H9 (cell line): ENCODE measurements at regions not wholly inside any gene's neighbourhood (a gene's known extent, or its start where the extent isn't known, plus 50 kb on each side); places are given as distances from the start of the nearest gene placed in this dataset.

Source experiments
- DNase-seq: peaks from one replicate; pipeline ENCODE4 v3.0.0-alpha.2; 2017
- H2AFZ ChIP-seq: one replicate; pipeline ENCODE4 v1.6.1; 2013; ENCODE audit warnings: mild to moderate bottlenecking, low read length, control low read depth, moderate library complexity
- H2AK5ac ChIP-seq: 2 replicates; pipeline ENCODE4 v1.6.1; 2013; ENCODE audit warnings: low read length, control low read depth, mixed read lengths; ENCODE audit not compliant: insufficient read length
- H2BK120ac ChIP-seq: one replicate; pipeline ENCODE4 v1.6.1; 2013; ENCODE audit warnings: low read depth, mild to moderate bottlenecking, low read length, control low read depth, inconsistent platforms; ENCODE audit not compliant: poor library complexity, severe bottlenecking
- H2BK12ac ChIP-seq: 2 replicates; pipeline ENCODE4 v1.6.1; 2013; ENCODE audit warnings: low read length, control low read depth, mixed read lengths, low read depth; ENCODE audit not compliant: insufficient read length
- H2BK15ac ChIP-seq: 2 replicates; pipeline ENCODE4 v1.6.1; 2013; ENCODE audit warnings: low read depth, low read length, control low read depth
- H2BK20ac ChIP-seq: one replicate; pipeline ENCODE4 v1.6.1; 2013; ENCODE audit warnings: low read depth, mild to moderate bottlenecking, low read length, control low read depth, inconsistent platforms; ENCODE audit not compliant: poor library complexity, severe bottlenecking
- H2BK5ac ChIP-seq: 2 replicates; pipeline ENCODE4 v1.6.1; 2013; ENCODE audit warnings: low read length, control low read depth, mixed read lengths; ENCODE audit not compliant: insufficient read length
- H3K14ac ChIP-seq: 2 replicates; pipeline ENCODE4 v1.6.1; 2013; ENCODE audit warnings: low read length, control low read depth; ENCODE audit not compliant: insufficient read depth
- H3K18ac ChIP-seq: 2 replicates; pipeline ENCODE4 v1.6.1; 2013; ENCODE audit warnings: low read depth, mild to moderate bottlenecking, mixed read lengths, low read length, control low read depth; ENCODE audit not compliant: insufficient read length
- H3K23ac ChIP-seq: 2 replicates; pipeline ENCODE4 v1.6.1; 2013; ENCODE audit warnings: low read length, control low read depth, mixed read lengths, low read depth; ENCODE audit not compliant: insufficient read length
- H3K23me2 ChIP-seq: 2 replicates; pipeline ENCODE4 v1.6.1; 2013; ENCODE audit warnings: low read depth, mild to moderate bottlenecking, mixed read lengths, low read length, control low read depth; ENCODE audit not compliant: insufficient read length, poor library complexity, severe bottlenecking
- H3K27ac ChIP-seq: 2 replicates; pipeline ENCODE4 v1.5.1; 2013; ENCODE audit warnings: low read length, control low read depth, mixed read lengths, low read depth; ENCODE audit not compliant: insufficient read length
- H3K27me3 ChIP-seq: 2 replicates; pipeline ENCODE4 v1.6.1; 2013; ENCODE audit warnings: low read length, control low read depth, inconsistent platforms; ENCODE audit not compliant: insufficient read depth
- H3K4ac ChIP-seq: 2 replicates; pipeline ENCODE4 v1.6.1; 2013; ENCODE audit warnings: low read depth, mild to moderate bottlenecking, control low read depth, inconsistent platforms, low read length, moderate library complexity
- H3K4me1 ChIP-seq: 2 replicates; pipeline ENCODE4 v1.6.1; 2013; ENCODE audit warnings: low read length, control low read depth, inconsistent platforms; ENCODE audit not compliant: insufficient read depth
- H3K4me2 ChIP-seq: 2 replicates; pipeline ENCODE4 v1.6.1; 2013; ENCODE audit warnings: low read length, control low read depth, mixed read lengths; ENCODE audit not compliant: insufficient read length, insufficient read depth
- H3K56ac ChIP-seq: 2 replicates; pipeline ENCODE4 v1.6.1; 2013; ENCODE audit warnings: low read depth, mild to moderate bottlenecking, mixed read lengths, low read length, control low read depth; ENCODE audit not compliant: insufficient read length
- H3K79me1 ChIP-seq: 2 replicates; pipeline ENCODE4 v1.6.1; 2013; ENCODE audit warnings: low read depth, mild to moderate bottlenecking, moderate library complexity, low read length, control low read depth, inconsistent platforms; ENCODE audit not compliant: insufficient read depth, poor library complexity, severe bottlenecking
- H3K79me2 ChIP-seq: 2 replicates; pipeline ENCODE4 v1.6.1; 2013; ENCODE audit warnings: low read length, control low read depth, inconsistent platforms; ENCODE audit not compliant: insufficient read depth
- H3K9ac ChIP-seq: 2 replicates; pipeline ENCODE4 v1.6.1; 2013; ENCODE audit warnings: low read length, control low read depth, mixed read lengths; ENCODE audit not compliant: insufficient read length; ENCODE audit errors: extremely low read depth
- H3K9me3 ChIP-seq: one replicate; pipeline ENCODE4 v1.6.1; 2013; ENCODE audit warnings: low read depth, low read length, inconsistent platforms; ENCODE audit not compliant: control insufficient read depth
- H3T11ph ChIP-seq: one replicate; pipeline ENCODE4 v1.6.1; 2013; ENCODE audit warnings: mild to moderate bottlenecking, low read length, control low read depth, inconsistent platforms
- H4K20me1 ChIP-seq: one replicate; pipeline ENCODE4 v1.6.1; 2013; ENCODE audit not compliant: control insufficient read depth, insufficient read length, insufficient read depth
- H4K5ac ChIP-seq: 2 replicates; pipeline ENCODE4 v1.6.1; 2013; ENCODE audit warnings: low read depth, mild to moderate bottlenecking, mixed read lengths, low read length, control low read depth; ENCODE audit not compliant: insufficient read length
- H4K8ac ChIP-seq: replicated peaks from 2 replicates; pipeline ENCODE4 v1.6.1; 2013; ENCODE audit warnings: low read length, control low read depth, mixed read lengths, low read depth; ENCODE audit not compliant: insufficient read length
- H4K91ac ChIP-seq: 2 replicates; pipeline ENCODE4 v1.6.1; 2013; ENCODE audit warnings: low read depth, mild to moderate bottlenecking, moderate library complexity, mixed read lengths, low read length, control low read depth; ENCODE audit not compliant: insufficient read length
- H3K27ac Mint-ChIP-seq, 3 experiments: 2 replicates in 2 of 3; 3 replicates in 1 of 3; pipeline ENCODE4 v1.8.0; 2020 to 2021; ENCODE audit warnings: mixed read lengths in 3 of 3, mild to moderate bottlenecking in 1 of 3, moderate library complexity in 1 of 3
- H3K27me3 Mint-ChIP-seq: 2 replicates; pipeline ENCODE4 v1.8.0; 2021; ENCODE audit warnings: low read depth, mild to moderate bottlenecking, moderate library complexity, mixed read lengths
- H3K36me3 Mint-ChIP-seq, 3 experiments: 2 replicates in 2 of 3; 3 replicates in 1 of 3; pipeline ENCODE4 v1.8.0; 2020 to 2021; ENCODE audit warnings: low read depth in 3 of 3, mixed read lengths in 3 of 3; ENCODE audit not compliant: insufficient read depth in 1 of 3
- H3K4me1 Mint-ChIP-seq, 2 experiments: 2 replicates each; pipeline ENCODE4 v1.8.0; 2020; ENCODE audit warnings: mixed read lengths in 2 of 2
- H3K4me3 Mint-ChIP-seq, 2 experiments: 2 replicates in 1 of 2; 3 replicates in 1 of 2; pipeline ENCODE4 v1.8.0; 2020 to 2021; ENCODE audit warnings: mild to moderate bottlenecking in 2 of 2, mixed read lengths in 2 of 2, moderate library complexity in 1 of 2
- H3K9me3 Mint-ChIP-seq, 2 experiments: 2 replicates in 1 of 2; 3 replicates in 1 of 2; pipeline ENCODE4 v1.8.0; 2020; ENCODE audit warnings: mild to moderate bottlenecking in 2 of 2, mixed read lengths in 2 of 2, moderate library complexity in 1 of 2
- WGBS: extraction: QIAGEN DNeasy Blood & Tissue Kit; methylation state at CpG from one replicate; pipeline ENCODE4 v1.1.7; 2013; ENCODE audit warnings: missing lambda C conversion rate, low lambda C conversion rate, mixed read lengths; ENCODE audit not compliant: insufficient read length; ENCODE audit errors: extremely low coverage; 5-methylcytosine and 5-hydroxymethylcytosine counted together
- TF ChIP-seq, protein P1 (sequence below): fragments of 200-600 bp; sonication (generic); conservative IDR thresholded peaks from 3 replicates; pipeline ENCODE4 v1.8.0; 2021; ENCODE audit warnings: antibody characterized with exemption, mild to moderate bottlenecking

DNA sequence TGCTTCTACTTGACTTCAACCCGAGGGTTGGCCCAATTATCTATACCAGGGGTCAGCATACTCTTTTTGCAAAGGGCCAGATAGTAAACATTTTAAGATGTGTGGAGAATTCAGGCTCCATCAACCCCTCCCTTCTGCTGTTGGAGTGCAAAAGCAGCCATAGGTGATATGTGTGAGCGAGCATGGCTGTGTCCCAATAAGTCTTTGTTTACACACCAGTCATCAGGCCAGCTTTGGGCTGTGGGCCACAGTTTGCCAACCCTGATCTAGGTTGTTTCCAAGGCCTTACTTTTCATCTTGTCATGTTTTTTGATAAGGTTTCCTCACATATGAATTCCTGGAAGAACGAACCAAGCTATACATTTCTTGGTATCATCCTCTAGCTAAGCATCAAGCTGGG lies 136.9 kb upstream of the VIPR2 start:
- H2AFZ ChIP-seq: no peak overlapping the region
- no peak overlapping the region for H2BK12ac ChIP-seq
- H2BK20ac ChIP-seq: no peak overlapping the region
- H2AK5ac ChIP-seq: no peak overlapping the region
- H3K27ac ChIP-seq: no peak overlapping the region
- no peak overlapping the region for H4K91ac ChIP-seq
- H3K9ac ChIP-seq: no peak overlapping the region
- no peaks in the 10 kb centered on the region for H4K20me1 ChIP-seq
- no peaks in the 10 kb centered on the region for H3K4me1 ChIP-seq
- no peak overlapping the region for H2BK15ac ChIP-seq
- no peak overlapping the region for H3T11ph ChIP-seq
- Mint-ChIP-seq H3K27ac (no peak overlapping the region), H3K9me3 (peaks cover 17 to 70% of the 10 kb centered on the region in 2 experiments), H3K27me3 (no peaks in the 10 kb centered on the region), H3K4me1 (no peaks in the 10 kb centered on the region), H3K4me3 (peak overlapping the region in 1 of 2 experiments; percentile 29; a peak in 1 of 5 replicates), H3K36me3 (peaks cover 0 to 25% (median 0%) of the 10 kb centered on the region in 3 experiments; a peak in 4 of 7 replicates)
- no peak overlapping the region for H3K56ac ChIP-seq
- WGBS: no CpG with 5 or more reads among the region's 3 CpGs
- no peak overlapping the region for H3K23ac ChIP-seq
- no peaks in the 10 kb centered on the region for H3K27me3 ChIP-seq
- H3K18ac ChIP-seq: no peak overlapping the region
- H4K8ac ChIP-seq: no peak overlapping the region
- H3K79me1 ChIP-seq: no peaks in the 10 kb centered on the region
- no peak overlapping the region for H2BK120ac ChIP-seq
- no peak overlapping the region for H4K5ac ChIP-seq
- no peak overlapping the region for H3K4me2 ChIP-seq
- no peak overlapping the region for H2BK5ac ChIP-seq
- no peak overlapping the region for H3K14ac ChIP-seq
- no peaks in the 10 kb centered on the region for H3K79me2 ChIP-seq
- H3K23me2 ChIP-seq: no peaks in the 10 kb centered on the region
- TF ChIP-seq, protein P1, sequence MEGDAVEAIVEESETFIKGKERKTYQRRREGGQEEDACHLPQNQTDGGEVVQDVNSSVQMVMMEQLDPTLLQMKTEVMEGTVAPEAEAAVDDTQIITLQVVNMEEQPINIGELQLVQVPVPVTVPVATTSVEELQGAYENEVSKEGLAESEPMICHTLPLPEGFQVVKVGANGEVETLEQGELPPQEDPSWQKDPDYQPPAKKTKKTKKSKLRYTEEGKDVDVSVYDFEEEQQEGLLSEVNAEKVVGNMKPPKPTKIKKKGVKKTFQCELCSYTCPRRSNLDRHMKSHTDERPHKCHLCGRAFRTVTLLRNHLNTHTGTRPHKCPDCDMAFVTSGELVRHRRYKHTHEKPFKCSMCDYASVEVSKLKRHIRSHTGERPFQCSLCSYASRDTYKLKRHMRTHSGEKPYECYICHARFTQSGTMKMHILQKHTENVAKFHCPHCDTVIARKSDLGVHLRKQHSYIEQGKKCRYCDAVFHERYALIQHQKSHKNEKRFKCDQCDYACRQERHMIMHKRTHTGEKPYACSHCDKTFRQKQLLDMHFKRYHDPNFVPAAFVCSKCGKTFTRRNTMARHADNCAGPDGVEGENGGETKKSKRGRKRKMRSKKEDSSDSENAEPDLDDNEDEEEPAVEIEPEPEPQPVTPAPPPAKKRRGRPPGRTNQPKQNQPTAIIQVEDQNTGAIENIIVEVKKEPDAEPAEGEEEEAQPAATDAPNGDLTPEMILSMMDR: no peak
- no peak overlapping the region for H3K4ac ChIP-seq
- no peak for DNase-seq
- H3K9me3 ChIP-seq: no peaks in the 10 kb centered on the region
